ENCODE measurements at regions not wholly inside any gene's neighbourhood (a gene's known extent, or its start where the extent isn't known, plus 50 kb on each side); places are given as distances from the start of the nearest gene placed in this dataset.
"Not testable (repeated sequence)": the region's sequence is repeated elsewhere in the genome, so short reads cannot be mapped to it uniquely, and the experiment has no call there.

- ATAC-seq; intact Hi-C loops (cut with micrococcal nuclease); DNase-seq: not testable (repeated sequence)
Observed at GRCh38 chr16:29152544-29153031, 167.7 kb downstream of the LAT start.

DNA sequence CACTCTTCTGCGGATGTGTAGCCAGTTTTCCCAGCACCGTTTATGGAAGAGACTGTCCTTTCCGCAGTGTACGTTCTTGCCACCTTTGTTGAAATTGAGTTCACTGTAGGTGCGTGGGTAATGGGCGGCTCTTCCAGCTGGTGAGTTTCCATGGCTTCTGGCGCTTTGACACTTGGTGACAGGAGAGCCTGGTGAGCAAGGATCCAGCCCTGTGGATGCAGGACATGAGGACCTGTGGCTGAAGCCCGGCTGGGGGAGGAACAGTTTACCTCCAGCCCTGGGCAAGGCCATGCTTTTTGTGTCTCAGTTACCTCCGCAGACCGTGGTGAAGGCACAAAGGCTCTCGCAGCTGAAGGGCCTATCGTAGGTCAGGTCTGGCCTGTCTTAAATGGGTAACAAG lies 166.5 kb downstream of the LAT start:
- intact Hi-C loops (cut with micrococcal nuclease) = no loop called here
- ATAC-seq (no peak), DNase-seq (no peak)

GRCh38 chr16:29149912-29150311 lies 165.1 kb downstream of the LAT start:
- intact Hi-C loops (cut with micrococcal nuclease); ATAC-seq; DNase-seq: not testable (repeated sequence)

- ATAC-seq (peak; percentile 29), DNase-seq (peak; percentile 60)
- intact Hi-C loops (cut with micrococcal nuclease) = no loop called here
Observed at GRCh38 chr16:29148867-29149272, 164.0 kb downstream of the LAT start.

DNA sequence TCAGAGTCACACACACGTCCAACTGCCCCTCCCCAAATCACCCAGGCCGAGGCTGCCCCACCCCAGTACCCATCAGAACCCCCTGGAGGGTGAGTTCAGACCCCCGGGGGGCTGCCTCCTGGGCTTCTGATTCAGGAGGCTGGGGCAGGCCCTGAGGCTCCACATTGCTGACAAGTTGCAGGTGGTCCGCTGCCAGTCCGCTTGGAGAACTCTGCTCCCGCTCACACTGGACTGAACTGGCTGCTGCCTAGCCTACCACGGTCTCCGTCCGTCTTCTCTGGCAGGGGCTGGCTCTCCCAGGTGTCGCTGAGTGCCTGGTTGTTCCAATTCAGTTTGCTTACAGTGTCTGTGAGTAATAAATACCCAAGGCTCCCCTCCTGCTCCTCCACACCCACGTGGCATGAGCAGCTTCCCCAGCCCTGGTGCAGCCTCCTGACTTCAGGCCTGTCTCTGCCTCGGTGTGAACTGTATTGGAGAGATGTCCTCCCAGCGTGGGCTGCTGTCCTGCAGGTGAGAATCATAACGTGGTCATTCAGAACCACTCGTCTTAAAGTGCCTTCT lies 163.4 kb downstream of the LAT start:
- intact Hi-C loops (cut with micrococcal nuclease) = no loop called here
- no peak for DNase-seq

DNA sequence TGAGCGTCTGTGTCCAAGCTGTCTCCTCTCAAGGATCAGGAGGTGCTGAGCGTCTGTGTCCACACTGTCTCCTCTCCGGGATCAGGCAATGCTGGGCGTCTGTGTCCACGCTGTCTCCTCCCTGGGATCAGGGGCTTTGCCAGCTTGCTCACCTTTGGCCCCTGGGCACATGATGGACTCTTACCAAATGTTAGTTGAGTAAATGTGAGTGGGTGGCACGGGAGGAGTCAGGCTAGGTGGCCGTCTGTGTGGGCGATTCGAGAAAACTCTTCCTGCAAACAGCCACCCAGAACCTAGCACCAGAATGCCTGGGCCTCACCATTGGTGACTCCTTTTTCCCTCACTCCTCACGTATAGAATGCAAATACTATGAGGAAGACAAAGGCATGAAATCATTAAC lies 162.9 kb downstream of the LAT start:
- intact Hi-C loops (cut with micrococcal nuclease); ATAC-seq; DNase-seq: not testable (repeated sequence)

More for the DNA sequence above, 163.4 kb downstream of the LAT start:
- ATAC-seq = no peak

DNA sequence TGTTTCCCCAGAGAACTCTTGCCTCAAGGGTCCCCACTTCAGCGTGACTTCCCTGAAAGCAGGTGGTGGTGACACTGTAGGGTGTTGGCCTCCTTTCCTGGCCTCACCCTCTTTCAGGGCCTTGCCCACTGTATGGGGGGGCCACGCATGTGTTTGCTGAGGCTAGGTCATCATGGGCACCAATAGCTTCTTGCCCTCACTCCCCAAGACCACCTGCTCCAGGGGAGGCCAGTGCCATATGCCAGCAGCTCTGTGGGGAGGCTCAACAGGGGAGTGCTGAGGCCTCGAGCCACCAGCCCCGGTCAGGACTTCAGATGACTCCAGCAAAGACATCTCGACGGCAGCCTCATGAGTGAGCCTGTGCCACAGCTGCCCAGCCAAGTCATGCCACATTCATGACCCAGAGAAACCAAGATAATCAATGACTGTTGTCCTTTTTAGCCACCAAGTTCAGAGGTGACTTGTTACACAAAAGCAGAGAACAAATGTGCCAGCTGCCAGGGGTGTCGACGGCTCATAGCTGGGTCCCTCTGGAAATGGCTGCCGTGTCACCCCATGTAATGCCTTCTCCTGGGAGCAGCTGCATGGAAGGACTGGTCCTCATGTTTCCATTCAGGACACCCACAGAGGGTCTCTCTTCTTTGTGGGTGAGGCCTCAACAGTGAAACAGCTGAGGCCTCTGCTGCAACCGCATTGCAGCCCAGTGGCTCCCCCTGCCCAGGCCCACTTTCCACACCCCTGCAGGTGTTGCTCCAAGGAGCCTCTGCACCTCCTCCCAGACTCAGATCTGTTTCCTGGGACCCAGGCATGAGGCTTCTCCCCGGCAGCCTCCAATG lies 162.2 kb downstream of the LAT start:
- ATAC-seq; intact Hi-C loops (cut with micrococcal nuclease): not testable (repeated sequence)

DNA sequence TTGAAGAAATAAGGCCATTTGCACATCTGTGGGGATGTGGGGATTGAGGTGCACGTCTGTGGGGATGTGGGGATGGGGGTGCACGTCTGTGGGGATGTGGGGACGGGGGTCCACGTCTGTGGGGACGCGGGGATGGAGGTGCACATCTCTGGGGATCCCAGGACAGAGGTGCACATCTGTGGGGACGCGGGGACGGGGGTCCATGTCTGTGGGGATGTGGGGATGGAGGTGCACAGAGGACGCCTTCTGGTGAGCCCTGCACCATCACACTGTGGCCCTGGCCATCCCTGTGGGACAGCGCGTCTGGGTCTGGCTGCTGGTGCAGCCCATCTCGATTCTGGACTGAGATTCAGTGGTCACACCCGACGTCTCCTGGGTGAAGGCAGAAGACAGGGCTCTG lies 161.4 kb downstream of the LAT start:
- no peak for DNase-seq

More for the DNA sequence above, 162.2 kb downstream of the LAT start:
- DNase-seq = not testable (repeated sequence)

DNA sequence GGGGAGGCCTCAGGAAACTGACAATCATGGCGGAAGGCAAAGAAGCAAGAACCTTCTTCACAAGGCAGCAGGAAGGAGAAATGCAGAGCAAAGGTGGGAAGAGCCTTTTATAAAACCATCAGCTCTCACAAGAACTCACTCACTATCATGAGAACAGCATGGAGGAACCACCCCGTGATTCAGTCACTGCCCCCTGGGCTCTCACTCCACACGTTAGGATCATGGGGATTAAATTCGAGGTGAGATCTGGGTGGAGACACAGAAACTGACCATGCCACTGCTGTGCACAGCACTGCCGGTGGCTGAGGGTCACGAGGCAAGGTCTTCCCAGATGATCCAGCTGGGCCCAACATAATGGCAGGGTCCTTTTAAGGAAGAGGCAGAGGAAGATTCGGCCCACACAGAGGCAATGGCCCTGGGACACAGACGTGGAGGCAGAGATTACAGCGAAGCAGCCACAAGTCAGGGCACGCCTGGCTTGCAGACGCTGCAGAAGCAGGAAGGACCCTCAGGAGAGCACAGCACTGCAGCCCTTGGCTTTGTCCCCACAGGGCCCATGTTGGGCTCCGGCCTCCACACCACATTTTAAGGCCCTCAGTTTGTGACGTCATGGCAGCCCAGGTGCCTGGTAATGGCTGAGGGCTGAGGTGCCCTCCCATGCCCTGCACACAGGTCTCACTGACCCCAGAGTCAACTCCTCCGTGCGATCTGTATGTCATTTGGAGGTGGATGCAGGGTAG lies 160.8 kb downstream of the LAT start:
- ATAC-seq; intact Hi-C loops (cut with micrococcal nuclease); DNase-seq: not testable (repeated sequence)

More for the DNA sequence above, 161.4 kb downstream of the LAT start:
- intact Hi-C loops (cut with micrococcal nuclease) = no loop called here
- no peak for ATAC-seq

GRCh38 chr16:29145086-29145485 lies 160.2 kb downstream of the LAT start:
- intact Hi-C loops (cut with micrococcal nuclease); DNase-seq; ATAC-seq: not testable (repeated sequence)

DNA sequence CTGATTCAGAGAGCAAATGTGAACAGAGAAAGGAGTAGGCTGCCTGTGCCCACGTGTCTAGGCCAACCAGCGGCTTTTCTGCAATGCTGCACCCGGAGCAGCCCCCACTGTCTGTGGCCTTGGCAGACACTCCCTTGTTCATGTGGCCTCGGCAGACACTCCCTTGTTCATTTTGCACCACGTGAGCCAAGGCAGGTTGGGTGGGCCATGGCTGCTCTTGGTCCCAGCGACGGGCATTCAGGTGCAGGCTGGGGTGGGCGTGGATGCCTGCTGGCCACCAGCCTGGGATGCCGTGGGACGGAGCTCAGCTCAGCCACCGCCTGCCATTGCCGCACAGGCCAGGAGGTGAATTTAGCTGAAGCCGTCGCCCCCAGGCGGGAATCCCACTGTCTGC lies 159.8 kb downstream of the LAT start:
- DNase-seq; intact Hi-C loops (cut with micrococcal nuclease); ATAC-seq: not testable (repeated sequence)

- DNase-seq; intact Hi-C loops (cut with micrococcal nuclease): not testable (repeated sequence)
- peak; percentile 54 for ATAC-seq
Observed at GRCh38 chr16:29143739-29144668, 159.2 kb downstream of the LAT start.

- intact Hi-C loops (cut with micrococcal nuclease); ATAC-seq; DNase-seq: not testable (repeated sequence)
Observed at GRCh38 chr16:29142506-29142905, 157.7 kb downstream of the LAT start.

DNA sequence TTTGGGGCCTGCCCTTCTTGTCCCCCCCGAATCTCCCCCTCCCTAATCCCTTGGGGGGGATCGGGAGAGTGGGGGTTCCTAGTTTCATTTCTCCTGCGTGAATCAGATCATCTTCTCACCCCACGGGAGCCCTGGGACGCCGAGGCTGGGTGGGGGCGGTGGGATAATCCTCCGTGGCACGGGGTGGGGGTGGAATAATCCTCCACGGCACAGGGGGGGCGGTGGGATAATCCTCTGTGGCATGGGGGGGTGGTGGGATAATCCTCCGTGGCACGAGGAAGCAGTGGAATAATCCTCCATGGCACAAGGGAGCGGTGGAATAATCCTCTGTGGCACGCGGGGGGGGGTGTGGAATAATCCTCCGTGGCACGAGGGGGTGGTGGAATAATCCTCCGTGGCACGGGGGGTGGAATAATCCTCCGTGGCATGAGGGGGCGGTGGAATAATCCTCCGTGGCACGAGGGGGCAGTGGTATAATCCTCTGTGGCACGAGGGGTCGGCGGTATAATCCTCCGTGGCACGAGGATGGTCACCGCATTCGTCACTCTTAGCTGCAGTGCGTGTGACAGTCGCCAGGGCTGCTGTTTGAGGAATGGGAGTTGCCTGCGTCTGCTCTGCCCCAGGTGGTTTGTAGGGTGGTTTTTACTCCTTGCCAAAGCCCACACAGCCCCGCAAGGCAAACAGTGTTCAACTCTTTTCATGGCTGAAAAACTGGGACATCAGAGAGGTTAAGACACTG lies 156.9 kb downstream of the LAT start:
- ATAC-seq (no peak), DNase-seq (no peak)

GRCh38 chr16:29141121-29141520 lies 156.3 kb downstream of the LAT start:
- intact Hi-C loops (cut with micrococcal nuclease); ATAC-seq; DNase-seq: not testable (repeated sequence)

More for the DNA sequence above, 156.9 kb downstream of the LAT start:
- intact Hi-C loops (cut with micrococcal nuclease) = no loop called here

- ATAC-seq; intact Hi-C loops (cut with micrococcal nuclease); DNase-seq: not testable (repeated sequence)
Observed at GRCh38 chr16:29139901-29140855, 155.3 kb downstream of the LAT start.
